ENCODE measurements at regions not wholly inside any gene's neighbourhood (a gene's known extent, or its start where the extent isn't known, plus 50 kb on each side); places are given as distances from the start of the nearest gene placed in this dataset.

DNA sequence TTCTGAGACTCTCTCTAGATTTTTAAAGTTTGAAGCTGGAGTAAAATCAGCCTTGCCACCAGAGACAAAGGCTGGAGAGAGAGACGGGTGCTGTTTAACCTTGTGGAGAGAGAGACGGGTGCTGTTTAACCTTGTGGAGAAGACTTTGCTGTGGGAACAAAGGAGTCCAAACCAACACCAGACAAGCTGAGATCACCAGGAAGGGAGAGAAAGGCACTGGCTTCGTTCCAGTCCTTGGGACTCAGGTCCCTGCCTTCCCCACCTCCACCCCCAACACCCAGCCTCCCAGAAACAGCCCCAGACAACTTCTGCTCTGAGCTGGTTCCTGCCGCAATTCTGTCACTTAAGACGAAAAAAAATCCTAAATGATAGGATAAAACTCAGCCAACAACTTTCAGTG, 1389.3 kb downstream of the AACS start:
- TF ChIP-seq, protein P1, sequence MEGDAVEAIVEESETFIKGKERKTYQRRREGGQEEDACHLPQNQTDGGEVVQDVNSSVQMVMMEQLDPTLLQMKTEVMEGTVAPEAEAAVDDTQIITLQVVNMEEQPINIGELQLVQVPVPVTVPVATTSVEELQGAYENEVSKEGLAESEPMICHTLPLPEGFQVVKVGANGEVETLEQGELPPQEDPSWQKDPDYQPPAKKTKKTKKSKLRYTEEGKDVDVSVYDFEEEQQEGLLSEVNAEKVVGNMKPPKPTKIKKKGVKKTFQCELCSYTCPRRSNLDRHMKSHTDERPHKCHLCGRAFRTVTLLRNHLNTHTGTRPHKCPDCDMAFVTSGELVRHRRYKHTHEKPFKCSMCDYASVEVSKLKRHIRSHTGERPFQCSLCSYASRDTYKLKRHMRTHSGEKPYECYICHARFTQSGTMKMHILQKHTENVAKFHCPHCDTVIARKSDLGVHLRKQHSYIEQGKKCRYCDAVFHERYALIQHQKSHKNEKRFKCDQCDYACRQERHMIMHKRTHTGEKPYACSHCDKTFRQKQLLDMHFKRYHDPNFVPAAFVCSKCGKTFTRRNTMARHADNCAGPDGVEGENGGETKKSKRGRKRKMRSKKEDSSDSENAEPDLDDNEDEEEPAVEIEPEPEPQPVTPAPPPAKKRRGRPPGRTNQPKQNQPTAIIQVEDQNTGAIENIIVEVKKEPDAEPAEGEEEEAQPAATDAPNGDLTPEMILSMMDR (IDR thresholded peaks at IDR 0.05; ENCODE audit: insufficient read depth, low read length, poor library complexity, severe bottlenecking), result no peak
- no peak for TF ChIP-seq EZH2phosphoT487 (conservative IDR thresholded peaks at IDR 0.05; ENCODE audit: low read length)
